Osteocyte (in vitro differentiated cells): ENCODE measurements at regions not wholly inside any gene's neighbourhood (a gene's known extent, or its start where the extent isn't known, plus 50 kb on each side); places are given as distances from the start of the nearest gene placed in this dataset.

Source experiments
- DNase-seq: peaks from one replicate; pipeline ENCODE4 v3.0.0; 2021; ENCODE audit warnings: mixed read lengths; ENCODE audit not compliant: unreplicated experiment; ENCODE audit errors: extremely low spot score
- H3K27ac Mint-ChIP-seq: one replicate; pipeline ENCODE4 v1.8.0; 2021; ENCODE audit warnings: mild to moderate bottlenecking, mixed read lengths; ENCODE audit not compliant: unreplicated experiment
- H3K27me3 Mint-ChIP-seq: one replicate; pipeline ENCODE4 v1.8.0; 2021; ENCODE audit warnings: mixed read lengths; ENCODE audit not compliant: unreplicated experiment
- H3K36me3 Mint-ChIP-seq: one replicate; pipeline ENCODE4 v1.8.0; 2021; ENCODE audit warnings: mixed read lengths; ENCODE audit not compliant: unreplicated experiment
- H3K4me1 Mint-ChIP-seq: one replicate; pipeline ENCODE4 v1.8.0; 2021; ENCODE audit warnings: mixed read lengths; ENCODE audit not compliant: unreplicated experiment
- H3K4me3 Mint-ChIP-seq: one replicate; pipeline ENCODE4 v1.8.0; 2021; ENCODE audit warnings: mild to moderate bottlenecking, moderate library complexity, mixed read lengths; ENCODE audit not compliant: unreplicated experiment
- H3K9me3 Mint-ChIP-seq: one replicate; pipeline ENCODE4 v1.8.0; 2021; ENCODE audit warnings: mixed read lengths; ENCODE audit not compliant: unreplicated experiment
- TF ChIP-seq, protein P1 (sequence below): fragments of 200-600 bp; sonication (generic); IDR thresholded peaks from 2 replicates; pipeline ENCODE4 v1.5.0; 2021; ENCODE audit warnings: antibody characterized with exemption, mild to moderate bottlenecking, moderate library complexity

DNA sequence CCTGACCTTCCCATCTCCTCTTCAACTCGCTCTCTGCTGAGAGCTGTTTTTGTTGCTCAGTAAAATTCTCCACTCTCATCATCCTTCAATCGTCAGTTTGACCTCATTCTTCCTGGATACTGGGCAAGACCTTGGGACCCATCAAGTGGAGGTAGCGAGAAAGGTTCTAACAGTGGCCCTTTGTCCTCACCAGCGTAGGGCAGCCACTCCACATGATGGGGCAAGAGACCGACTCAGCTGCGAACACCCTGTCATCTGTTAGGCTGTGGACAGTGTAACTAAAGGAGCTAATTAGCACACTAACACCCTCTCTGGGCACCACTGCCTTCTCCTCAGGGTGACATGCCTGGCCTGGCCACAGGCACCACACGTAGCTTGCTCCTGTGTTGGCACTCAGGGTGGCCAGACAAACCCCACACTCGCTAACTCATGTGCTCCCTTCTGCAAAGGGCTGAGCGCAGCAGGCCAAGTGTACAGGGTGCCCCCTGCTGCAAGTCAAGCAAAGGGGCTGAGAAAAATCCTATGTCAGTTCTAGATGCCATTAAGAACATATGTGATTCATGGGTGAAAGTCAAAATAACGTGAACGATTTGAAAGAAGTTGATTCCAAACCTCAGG, 1216.0 kb downstream of the SLITRK5 start:
- H3K4me1 Mint-ChIP-seq = no peaks in the 10 kb centered on the region
- DNase-seq = no peak
- no peak overlapping the region for H3K27ac Mint-ChIP-seq
- H3K27me3 Mint-ChIP-seq = peaks cover 3% of the 10 kb centered on the region
- H3K9me3 Mint-ChIP-seq = peaks cover 8% of the 10 kb centered on the region
- no peaks in the 10 kb centered on the region for H3K36me3 Mint-ChIP-seq
- no peak overlapping the region for H3K4me3 Mint-ChIP-seq
- TF ChIP-seq, protein P1, sequence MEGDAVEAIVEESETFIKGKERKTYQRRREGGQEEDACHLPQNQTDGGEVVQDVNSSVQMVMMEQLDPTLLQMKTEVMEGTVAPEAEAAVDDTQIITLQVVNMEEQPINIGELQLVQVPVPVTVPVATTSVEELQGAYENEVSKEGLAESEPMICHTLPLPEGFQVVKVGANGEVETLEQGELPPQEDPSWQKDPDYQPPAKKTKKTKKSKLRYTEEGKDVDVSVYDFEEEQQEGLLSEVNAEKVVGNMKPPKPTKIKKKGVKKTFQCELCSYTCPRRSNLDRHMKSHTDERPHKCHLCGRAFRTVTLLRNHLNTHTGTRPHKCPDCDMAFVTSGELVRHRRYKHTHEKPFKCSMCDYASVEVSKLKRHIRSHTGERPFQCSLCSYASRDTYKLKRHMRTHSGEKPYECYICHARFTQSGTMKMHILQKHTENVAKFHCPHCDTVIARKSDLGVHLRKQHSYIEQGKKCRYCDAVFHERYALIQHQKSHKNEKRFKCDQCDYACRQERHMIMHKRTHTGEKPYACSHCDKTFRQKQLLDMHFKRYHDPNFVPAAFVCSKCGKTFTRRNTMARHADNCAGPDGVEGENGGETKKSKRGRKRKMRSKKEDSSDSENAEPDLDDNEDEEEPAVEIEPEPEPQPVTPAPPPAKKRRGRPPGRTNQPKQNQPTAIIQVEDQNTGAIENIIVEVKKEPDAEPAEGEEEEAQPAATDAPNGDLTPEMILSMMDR = no peak

DNA sequence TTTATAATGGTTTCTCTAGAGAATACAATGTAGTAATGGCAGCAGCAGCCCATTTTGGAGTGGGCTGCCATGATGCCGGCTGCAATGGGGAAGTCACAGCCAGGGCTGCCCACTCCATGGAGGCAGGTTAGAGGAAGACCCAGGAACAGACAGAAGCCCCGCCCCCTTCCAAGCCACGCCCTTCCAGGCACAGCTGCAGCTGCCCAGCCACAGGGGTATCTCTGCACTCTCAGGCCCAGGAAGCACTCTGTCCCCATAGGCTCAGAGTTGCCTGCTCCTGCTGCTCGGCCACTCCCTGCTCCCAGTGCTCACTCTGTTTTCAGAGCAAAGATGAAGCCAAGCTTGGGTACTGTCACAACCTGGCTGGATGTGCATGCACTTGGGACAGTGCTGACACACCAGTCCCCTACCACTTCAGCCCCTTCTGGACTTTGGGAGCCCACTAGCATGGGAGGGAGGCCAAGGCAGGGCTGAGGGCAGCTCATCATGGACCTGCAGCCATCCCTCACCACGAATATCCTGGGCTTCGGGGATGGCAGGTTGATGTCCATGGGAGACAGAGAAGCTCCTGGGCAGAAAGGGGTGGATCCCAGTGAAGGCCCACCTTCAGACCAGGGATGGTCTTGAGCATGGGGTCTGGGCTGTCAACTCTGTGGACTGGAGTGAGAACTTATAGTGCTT, 1224.2 kb downstream of the SLITRK5 start:
- Mint-ChIP-seq H3K9me3 (peaks cover 2% of the 10 kb centered on the region), H3K27me3 (no peaks in the 10 kb centered on the region), H3K27ac (no peak overlapping the region), H3K4me1 (no peaks in the 10 kb centered on the region), H3K36me3 (no peaks in the 10 kb centered on the region), H3K4me3 (no peak overlapping the region)
- DNase-seq = no peak
- TF ChIP-seq, protein P1 = no peak

DNA sequence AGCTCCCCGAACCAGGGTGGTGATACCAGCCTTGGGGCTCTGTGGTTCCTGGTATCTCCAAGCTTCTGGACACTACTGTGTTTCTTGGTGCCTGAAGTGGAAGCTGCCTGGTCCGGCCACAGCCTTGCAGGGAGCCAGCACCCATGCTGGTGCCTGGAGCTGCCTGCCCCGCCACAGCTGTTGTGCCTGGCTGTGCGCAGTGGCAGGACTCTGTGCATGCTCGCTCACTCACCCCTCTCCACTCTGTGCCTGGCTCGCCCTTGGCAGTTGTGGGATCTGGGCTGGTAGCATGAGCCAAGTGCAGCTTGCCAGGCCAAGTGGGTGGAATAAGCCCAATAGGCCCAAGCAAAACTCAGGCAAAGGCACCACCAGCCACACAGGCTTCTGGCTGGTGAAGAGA, 1225.3 kb downstream of the SLITRK5 start:
- Mint-ChIP-seq H3K4me3 (no peak overlapping the region), H3K36me3 (no peaks in the 10 kb centered on the region), H3K27me3 (peaks cover 3% of the 10 kb centered on the region), H3K4me1 (no peaks in the 10 kb centered on the region), H3K9me3 (peaks cover 3% of the 10 kb centered on the region), H3K27ac (no peak overlapping the region)
- DNase-seq = no peak
- TF ChIP-seq, protein P1 = no peak

DNA sequence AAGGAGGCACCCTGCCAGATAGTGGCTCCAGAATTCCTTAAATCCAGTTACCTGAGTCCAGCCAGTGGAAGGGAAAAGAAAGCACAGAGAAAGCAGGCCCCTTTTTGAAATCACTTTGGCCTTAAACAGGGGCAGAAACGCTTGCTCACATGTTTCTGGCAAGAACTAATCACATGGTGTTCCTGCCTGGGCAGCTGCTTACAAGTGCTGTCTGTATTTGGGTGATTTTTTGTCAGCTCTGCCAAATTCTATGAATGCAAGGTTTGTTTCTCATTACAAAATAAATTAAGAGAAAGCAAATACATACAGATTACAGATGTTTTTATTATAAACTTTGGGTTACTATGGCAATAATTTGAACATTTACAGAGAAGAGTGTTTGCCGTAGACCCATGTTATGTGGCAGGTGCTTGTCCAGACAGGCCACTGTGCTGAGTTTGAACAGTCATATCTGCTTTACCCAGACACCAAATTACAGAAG, 1237.8 kb downstream of the SLITRK5 start:
- Mint-ChIP-seq H3K36me3 (no peaks in the 10 kb centered on the region), H3K27ac (no peak overlapping the region), H3K27me3 (no peaks in the 10 kb centered on the region), H3K4me1 (no peaks in the 10 kb centered on the region), H3K9me3 (peaks cover 14% of the 10 kb centered on the region), H3K4me3 (no peak overlapping the region)
- TF ChIP-seq, protein P1 = no peak
- DNase-seq = no peak

DNA sequence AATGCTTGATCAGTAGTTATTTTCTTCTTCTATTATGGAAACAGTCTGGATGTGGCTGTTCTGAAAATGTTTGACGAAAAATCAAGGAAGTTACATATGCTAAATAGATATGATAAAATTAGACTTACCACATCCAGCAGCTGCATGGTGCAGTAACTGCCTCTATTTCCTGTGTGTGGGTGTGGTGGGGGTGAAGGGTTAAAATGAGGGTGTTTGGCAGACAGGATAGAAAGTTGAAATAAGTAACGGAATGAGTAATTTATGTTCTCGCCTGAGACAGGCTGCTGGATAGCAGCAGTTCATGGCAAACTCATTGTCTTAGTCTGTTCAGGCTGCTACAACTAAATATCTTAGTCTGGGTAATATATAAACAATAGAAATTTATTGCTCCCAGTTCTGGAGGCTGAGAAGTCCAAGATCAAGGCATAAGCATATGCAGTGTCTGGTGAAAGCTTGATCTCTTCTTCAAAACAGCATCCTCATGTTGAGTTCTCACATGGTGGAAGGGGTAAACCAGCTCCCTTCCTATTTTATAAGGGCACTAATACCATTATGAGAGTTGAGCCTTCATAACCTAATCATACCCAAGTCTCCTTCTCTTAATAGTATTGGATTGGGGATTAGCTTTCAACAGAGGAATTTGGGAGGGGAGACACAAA, 1248.9 kb downstream of the SLITRK5 start:
- no peak for DNase-seq
- Mint-ChIP-seq H3K36me3 (no peaks in the 10 kb centered on the region), H3K4me3 (no peak overlapping the region), H3K27me3 (no peaks in the 10 kb centered on the region), H3K27ac (no peak overlapping the region), H3K9me3 (no peaks in the 10 kb centered on the region), H3K4me1 (no peaks in the 10 kb centered on the region)
- TF ChIP-seq, protein P1 = no peak
